NCI-H1694 (cell line): ENCODE measurements at regions not wholly inside any gene's neighbourhood (a gene's known extent, or its start where the extent isn't known, plus 50 kb on each side); places are given as distances from the start of the nearest gene placed in this dataset.

ENCODE experiments used
- DNase-seq: peaks from one replicate; lab custom pipeline; 2025; lab: John Stamatoyannopoulos, UW

- no peak for DNase-seq
Observed at GRCh38 chr4:18262832-18263231, 241.3 kb upstream of the LCORL start.

GRCh38 chr4:18252052-18252451 is 230.5 kb upstream of the LCORL start:
- DNase-seq = no peak

DNA sequence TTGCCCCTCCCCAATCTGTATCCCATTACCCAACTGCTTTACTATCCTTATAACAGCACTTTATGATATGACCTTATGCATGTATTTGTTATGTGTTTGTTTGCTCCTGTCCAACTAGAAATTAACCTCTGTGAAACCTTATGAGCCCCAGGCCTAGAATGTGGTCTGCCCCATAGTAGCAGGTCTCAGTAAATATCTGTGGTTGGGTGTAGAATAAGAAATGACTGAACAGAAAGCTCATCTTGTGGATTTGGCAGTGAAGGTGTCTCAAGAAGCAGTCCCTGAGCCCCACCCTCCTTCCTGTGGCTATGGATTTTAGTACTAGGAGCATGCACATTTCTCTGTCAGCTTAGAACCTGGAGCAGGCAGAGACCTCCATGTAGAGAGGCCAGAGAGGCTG is 229.0 kb upstream of the LCORL start:
- no peak for DNase-seq

GRCh38 chr4:18248611-18249010 is 227.1 kb upstream of the LCORL start:
- no peak for DNase-seq

GRCh38 chr4:18247189-18247588 is 225.6 kb upstream of the LCORL start:
- no peak for DNase-seq

DNA sequence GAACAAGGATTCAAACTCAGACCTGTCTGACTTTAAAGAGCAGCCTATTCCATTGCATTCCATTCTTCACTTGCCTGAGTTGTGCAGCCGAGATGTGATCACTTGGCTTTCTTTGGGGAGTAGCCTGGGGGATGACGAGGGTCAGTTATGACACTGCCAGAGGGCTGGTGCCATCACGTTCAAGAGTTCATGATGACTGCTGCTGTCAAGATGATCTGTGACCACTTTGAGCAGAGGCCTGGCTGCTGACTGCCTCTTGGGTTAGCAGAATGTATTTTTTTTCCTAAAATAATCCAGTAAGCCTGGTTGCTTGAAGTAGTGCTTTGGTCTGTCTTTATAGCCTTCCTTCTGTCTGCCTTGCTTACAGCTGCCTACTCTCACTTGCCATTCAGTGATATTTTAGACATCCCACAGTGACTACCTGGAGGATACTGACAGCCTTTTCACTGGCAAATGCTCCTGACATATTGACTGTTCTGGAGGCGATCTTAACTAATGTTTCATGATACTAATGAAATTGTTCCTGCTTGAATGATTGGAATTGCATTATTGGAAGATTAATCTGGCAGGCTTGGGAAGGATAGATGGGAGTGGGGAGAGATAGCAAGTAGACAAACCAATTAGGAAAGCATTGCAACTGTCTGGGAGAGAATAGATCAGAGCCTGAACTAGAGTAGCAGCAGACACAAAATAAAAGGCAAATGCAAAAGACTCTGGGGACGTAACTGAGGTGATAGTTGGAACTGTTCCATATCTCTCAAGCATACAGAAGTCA is 221.6 kb upstream of the LCORL start:
- DNase-seq = no peak

- no peak for DNase-seq
Observed at GRCh38 chr4:18241727-18242126, 220.2 kb upstream of the LCORL start.

DNA sequence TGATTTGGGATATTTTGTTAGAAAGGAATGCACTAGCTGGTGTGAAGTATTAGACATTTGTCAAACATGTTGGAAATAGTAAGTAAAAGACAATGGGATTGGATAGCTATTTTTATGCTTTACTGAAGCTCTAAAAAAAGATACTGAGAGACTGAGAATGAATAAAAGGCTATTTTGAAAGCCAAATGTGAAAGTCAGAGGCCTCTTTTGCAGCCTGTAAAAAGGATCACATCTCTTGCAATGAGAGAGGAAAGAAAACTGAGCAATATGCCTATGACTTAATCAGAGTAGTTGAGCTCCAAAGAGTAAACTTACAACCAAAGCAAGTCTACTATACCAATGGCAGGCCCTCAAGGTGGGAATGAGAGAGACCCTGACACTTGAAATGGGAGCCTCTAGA is 212.6 kb upstream of the LCORL start:
- DNase-seq = no peak

GRCh38 chr4:18231726-18232125 is 210.2 kb upstream of the LCORL start:
- DNase-seq = no peak

GRCh38 chr4:18227880-18228279 is 206.3 kb upstream of the LCORL start:
- no peak for DNase-seq

DNA sequence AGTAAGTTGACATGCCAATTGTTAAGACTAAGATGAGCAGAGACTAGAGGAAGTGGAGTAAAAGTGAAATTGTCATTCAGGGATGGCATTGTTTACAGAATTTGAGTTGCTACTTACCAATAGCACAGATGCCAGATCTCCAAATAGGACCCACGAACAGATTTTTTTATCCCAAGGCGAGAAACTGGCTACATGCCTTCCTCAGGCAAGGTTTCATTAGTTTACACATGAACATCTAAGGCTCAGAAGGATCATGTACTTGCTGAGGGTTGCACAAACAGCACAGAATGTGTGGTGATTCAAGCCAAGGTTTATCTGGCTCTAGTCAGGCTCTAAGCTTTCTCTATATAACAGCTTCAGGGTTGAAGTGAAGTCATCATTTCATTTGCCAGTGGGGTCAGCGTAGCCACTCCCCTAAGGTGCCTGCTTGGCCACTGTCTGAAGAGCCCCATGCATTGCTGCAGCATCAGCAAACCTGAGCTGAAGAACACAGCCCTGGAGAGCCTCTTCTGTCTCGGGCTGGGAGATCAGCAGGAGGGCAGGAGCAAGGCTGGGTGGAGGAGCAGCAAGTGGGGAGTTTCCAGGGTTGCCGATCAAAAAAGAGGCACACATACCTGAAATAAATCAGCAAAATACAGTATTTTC is 193.0 kb upstream of the LCORL start:
- no peak for DNase-seq

DNA sequence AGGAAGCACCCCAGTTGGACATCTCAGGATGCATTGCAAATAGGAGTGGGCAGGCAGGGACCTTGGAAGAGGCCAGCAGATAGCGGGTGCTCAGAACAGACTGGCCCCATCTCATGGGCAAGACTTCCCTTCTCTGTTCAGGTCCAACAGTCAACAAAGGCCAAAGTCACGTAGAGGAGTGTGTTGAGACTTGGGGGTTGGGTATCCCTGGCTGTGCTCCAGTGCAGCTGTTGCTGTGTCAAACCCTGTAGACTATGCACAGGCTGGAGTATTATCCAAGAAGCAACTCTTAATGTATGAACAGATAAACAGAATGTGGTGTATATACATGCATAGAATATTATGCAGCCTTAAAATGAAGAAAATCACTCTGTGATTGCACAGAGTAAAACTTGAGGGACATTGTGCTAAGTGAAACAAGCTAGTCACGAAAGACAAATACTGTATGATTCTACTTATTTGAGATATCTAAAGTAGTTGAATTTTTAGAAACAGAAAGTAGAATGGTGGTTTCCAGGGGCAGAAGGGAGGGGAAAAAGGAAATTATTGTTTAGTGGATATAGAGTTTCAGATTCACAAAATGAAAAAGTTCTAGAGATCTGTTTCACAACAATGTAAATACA is 192.1 kb upstream of the LCORL start:
- no peak for DNase-seq

DNA sequence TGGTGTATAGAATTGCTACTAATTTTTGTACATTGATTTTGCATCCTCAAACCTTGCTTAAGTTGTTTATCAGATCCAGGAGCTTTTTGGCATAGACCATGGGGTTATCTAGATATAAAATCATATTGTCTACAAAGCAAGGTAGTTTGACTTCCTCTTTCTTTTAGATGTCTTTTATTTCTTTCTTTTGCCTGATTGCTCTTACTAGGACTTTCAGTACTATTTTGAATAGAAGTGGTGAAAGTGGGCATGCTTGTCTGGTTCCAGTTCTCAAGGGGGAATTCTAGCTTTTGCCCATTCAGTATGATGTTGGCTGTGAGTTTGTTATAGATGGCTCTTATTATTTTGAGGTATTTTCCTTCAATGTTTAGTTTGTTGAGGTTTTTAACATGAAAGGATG is 187.9 kb upstream of the LCORL start:
- no peak for DNase-seq

GRCh38 chr4:18203966-18204365 is 182.4 kb upstream of the LCORL start:
- DNase-seq = peak; percentile 4

GRCh38 chr4:18202486-18202885 is 180.9 kb upstream of the LCORL start:
- DNase-seq = peak; percentile 42

DNA sequence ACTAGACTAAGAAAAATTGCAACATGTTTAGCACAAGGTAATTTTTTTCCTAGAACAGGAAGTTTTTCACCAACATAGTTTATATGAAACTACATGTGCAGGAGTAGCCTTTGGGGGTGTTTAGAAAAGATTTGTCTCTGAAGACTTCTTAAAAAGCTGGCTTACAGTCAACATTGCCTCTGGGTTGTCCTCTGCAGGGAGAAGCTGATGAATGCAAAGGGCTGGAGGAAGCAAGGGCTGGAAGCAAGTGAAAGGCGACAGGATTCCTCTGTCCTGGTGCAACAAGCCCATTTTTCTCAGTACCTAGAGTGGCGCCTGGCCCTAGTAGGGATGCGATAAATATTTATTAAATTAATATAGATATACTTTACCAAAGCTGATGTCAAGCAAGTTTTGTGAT is 180.3 kb upstream of the LCORL start:
- DNase-seq = no peak

GRCh38 chr4:18198653-18199052 is 177.1 kb upstream of the LCORL start:
- DNase-seq = no peak

DNA sequence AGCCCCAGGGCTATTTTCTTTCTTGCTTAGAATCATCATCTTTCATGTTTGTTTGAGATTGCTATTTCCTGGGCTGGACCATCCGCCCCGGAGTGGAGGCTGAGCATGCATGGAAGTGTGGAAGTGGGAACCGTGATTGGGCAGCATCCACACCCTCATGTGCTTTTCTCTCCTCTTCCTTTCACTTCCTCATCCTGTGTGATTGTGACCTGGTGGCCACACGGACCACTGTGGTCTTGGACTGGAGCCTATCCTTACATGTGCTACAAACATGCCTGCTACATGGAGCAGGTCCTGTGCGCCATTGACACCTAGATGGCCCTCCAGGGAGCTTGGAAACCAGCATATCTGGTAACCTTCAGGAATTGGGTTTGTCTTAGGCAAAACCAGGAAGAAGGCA is 175.9 kb upstream of the LCORL start:
- no peak for DNase-seq

DNA sequence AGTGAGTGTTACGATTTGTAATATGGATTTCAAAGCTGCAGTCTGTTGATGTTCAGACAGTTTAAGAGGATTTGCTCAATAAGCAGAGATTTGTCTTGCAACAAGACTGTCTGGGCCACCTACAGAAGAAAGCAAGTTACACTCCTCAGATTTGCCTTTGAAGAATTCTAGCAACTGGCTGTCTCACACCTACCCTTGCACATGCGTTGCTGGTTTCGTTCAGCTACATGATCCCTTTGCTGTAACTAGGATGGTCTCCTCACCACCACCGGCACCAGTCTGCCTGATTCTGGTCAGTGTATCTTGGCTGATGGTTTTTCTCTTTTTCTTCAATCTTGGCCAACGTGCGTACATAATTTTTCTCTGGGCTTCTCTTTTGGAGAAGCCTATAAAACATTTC is 172.7 kb upstream of the LCORL start:
- DNase-seq = no peak

GRCh38 chr4:18192901-18193300 is 171.3 kb upstream of the LCORL start:
- DNase-seq = peak; percentile 15

DNA sequence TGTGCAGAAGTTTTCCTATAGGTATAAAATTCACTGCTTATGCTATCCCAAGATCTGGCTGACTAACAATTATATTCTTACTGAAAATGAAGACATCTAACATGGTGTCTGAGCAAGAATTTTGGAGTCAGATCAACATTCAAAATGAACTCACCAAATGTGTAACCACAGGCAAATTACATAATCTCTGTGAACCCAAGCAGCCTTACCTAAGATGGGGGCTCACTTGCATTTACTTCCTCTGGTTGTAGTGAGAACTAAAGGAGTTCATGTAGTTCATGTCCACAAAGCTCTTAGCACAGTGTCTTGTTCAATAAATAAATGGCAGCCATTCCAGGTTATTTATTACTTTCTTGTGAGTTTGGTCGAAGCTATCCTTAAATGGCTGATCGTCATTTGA is 163.9 kb upstream of the LCORL start:
- DNase-seq = no peak

DNA sequence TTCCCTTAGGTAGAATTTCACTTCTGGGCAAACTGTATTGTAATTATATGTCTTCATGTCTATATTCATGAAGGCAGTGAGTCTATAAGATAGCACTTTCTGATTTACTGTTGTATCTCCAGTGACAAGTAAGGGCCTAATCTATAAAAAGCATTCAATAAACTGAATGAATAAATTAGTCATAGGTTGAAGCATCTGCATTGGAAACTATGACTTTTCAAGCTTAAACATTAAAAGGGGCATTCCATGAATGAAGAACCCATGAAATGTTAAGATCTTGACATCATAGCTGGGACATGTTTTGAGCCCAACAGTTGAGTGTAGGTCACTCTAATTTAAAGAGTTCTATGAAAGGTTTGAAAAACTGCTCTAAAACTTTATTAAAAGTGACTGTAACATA is 159.3 kb upstream of the LCORL start:
- no peak for DNase-seq

DNA sequence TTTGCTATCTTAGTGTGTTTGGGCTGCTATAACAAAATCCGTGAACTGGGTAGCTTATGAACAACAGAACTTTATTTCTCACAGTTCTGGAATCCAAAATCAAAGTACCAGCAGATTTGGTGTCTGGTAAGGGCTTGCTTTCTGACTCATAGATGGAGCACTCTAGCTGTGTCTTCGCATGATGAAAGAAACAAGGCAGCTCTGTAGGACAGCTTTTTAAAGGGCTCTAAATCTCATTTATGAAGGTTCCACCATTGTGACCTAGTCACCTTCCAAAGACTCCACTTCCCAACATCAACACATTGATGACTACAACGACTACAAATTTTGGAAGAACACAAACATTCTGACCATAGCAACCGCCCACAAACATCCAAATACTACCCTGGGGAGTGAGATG is 158.6 kb upstream of the LCORL start:
- DNase-seq = no peak

DNA sequence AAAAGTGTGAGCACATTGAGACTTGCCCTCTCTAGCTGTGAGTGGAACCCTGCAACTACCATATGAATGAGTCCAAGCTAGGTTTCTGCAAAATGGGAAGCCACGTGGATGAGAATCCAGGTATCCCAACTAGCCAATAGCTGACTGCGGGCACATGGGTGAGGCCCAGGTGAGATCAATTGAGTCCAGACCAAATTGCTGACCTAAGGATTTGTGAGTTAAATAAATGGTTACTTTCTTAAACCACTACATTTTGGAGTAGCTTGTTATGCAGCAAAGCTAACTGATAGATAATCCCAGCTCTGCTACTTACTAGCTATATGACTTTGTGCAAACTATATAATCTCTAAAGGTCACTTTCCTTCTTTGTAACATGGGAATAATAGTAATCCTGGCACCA is 150.3 kb upstream of the LCORL start:
- DNase-seq = no peak
